Mucosa of stomach (tissue), 1 donor: ENCODE measurements at regions not wholly inside any gene's neighbourhood (a gene's known extent, or its start where the extent isn't known, plus 50 kb on each side); places are given as distances from the start of the nearest gene placed in this dataset.

ENCODE experiments used
- H3K27me3 ChIP-seq: one replicate; pipeline ENCODE4 v1.7.0; 2013; ENCODE audit warnings: mild to moderate bottlenecking, low read length; ENCODE audit not compliant: control insufficient read depth, insufficient read depth
- H3K36me3 ChIP-seq: one replicate; pipeline ENCODE4 v1.7.0; 2013; ENCODE audit warnings: low read length; ENCODE audit not compliant: control insufficient read depth, insufficient read depth
- H3K4me1 ChIP-seq: one replicate; pipeline ENCODE4 v1.7.0; 2013; ENCODE audit warnings: mild to moderate bottlenecking, low read length; ENCODE audit not compliant: control insufficient read depth, insufficient read depth
- H3K4me3 ChIP-seq: one replicate; pipeline ENCODE4 v1.7.0; 2013; ENCODE audit warnings: low read length
- H3K9ac ChIP-seq: one replicate; pipeline ENCODE4 v1.7.0; 2013; ENCODE audit warnings: mild to moderate bottlenecking, low read length, moderate library complexity
- H3K9me3 ChIP-seq: one replicate; pipeline ENCODE4 v1.7.0; 2013; ENCODE audit warnings: mild to moderate bottlenecking, low read length, moderate library complexity; ENCODE audit not compliant: control insufficient read depth
- donor health status: Pancreatic carcinoma.

DNA sequence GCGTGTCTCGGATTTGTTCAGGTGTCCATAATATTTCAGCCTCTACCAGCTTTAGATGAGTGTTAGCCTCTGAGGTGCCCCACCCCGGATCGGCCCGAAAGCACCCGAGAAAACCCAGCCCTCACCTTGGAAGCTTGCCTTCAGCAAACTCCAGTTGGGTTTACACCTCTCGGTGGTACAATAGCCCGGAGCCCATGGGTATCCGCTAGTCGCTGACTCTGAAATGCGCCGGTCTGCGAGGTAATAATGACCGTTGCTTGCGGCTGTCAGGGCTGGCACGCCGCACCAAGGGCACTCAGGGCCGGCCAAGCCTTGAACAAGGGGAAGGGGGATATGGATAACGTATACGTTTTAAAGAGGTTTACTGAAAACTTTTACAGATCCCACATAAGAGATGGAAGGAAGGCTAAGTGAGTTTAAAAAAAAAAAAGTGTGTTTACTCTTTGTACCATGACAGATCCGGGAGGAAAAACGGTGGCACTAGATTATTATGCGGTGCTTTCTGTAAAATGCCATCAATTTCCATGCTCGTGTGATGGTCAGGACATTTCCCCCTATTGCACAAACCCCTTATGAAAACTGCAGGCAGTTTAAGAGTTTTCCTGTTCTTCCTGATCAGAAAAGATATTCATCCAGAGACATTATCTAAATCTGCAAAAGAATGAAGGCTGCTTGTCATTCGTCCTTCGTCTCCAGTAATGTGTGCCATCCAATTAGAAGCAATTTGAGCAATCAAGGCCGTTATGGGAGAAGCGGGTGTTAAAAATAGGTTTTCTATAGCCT is 124.2 kb downstream of the TMEM161B start:
- no peaks in the 10 kb centered on the region for H3K36me3 ChIP-seq
- no peak overlapping the region for H3K4me3 ChIP-seq
- no peak overlapping the region for H3K9ac ChIP-seq
- H3K9me3 ChIP-seq: no peaks in the 10 kb centered on the region
- H3K27me3 ChIP-seq: peaks cover 64% of the 10 kb centered on the region
- H3K4me1 ChIP-seq: peaks cover 25% of the 10 kb centered on the region

DNA sequence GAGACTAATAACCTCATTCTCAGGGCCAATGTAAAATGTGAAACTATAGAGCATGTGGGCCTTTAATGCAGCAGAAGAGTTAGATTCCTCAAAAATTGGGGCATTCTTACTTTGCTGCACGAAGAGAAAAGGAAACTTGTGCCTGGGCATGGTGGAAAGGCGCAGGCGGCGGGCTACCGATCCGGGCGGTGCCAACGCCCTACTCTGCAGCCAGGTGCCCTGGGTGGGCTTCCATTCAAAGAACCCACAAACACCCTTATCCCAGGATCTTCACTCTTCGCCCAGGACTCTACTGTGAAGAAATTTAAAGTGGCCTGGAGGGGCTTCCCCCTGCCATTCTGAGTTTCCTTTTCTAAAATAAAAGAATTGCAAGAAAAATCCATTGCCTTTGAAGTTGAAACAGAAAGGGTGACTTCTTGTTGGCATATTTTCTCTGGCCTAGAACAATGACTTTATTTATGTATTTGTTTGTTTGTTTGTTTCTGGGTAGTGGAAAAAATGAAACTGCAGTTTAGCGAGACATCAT is 124.9 kb downstream of the TMEM161B start:
- H3K9ac ChIP-seq: no peak overlapping the region
- no peaks in the 10 kb centered on the region for H3K9me3 ChIP-seq
- H3K27me3 ChIP-seq: peaks cover 64% of the 10 kb centered on the region
- peaks cover 25% of the 10 kb centered on the region for H3K4me1 ChIP-seq
- H3K36me3 ChIP-seq: no peaks in the 10 kb centered on the region
- no peak overlapping the region for H3K4me3 ChIP-seq

DNA sequence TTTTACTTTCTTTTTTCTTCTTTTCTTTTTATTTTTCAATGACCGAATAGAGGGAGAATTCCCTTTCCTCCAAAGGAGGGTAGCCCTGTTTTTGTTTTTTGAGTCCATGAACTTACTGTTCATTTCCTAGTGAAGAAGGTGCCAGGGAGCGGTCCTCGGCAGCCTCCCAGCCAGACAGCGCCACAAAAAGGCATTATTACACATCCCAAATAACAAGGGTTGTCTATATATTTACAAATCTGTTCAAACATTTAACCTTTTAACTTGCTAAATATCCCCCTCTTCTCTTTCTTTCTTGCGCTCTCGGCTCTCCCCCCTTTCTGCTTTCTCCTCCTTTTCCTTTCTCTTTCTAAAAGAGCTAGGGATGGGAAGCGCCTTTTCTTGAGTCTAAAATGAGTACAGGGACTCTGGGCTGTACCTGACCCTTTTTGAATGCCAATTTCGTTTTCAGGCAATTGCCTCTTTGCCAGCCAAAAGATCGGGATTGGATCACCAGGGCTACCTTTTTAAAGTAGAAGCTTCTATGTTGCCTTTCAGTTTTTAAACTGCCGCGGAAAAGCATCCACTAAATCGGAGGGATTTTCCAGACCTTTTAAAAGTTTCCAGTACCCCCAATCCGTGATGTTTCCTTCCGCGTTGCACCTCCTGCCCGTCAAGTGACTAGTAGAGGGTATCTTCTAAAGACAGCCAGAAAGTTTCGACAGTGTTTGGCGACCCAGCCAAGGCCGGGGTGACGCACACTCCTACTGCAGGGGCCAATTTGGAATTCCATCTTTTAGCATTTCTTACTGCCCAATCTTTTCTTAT is 125.6 kb downstream of the TMEM161B start:
- Histone ChIP-seq H3K4me3 (no peak overlapping the region), H3K4me1 (peaks cover 25% of the 10 kb centered on the region), H3K9me3 (no peaks in the 10 kb centered on the region), H3K27me3 (peaks cover 68% of the 10 kb centered on the region), H3K9ac (peak overlapping the region; percentile 20), H3K36me3 (no peaks in the 10 kb centered on the region)

GRCh38 chr5:88142636-88142885 is 126.1 kb downstream of the TMEM161B start:
- Histone ChIP-seq H3K4me1 (peaks cover 25% of the 10 kb centered on the region), H3K27me3 (peaks cover 71% of the 10 kb centered on the region)

GRCh38 chr5:88140856-88141752 is 127.5 kb downstream of the TMEM161B start:
- peaks cover 25% of the 10 kb centered on the region for H3K4me1 ChIP-seq
- H3K9ac ChIP-seq: no peak overlapping the region
- H3K9me3 ChIP-seq: no peaks in the 10 kb centered on the region
- H3K4me3 ChIP-seq: peak overlapping the region; percentile 1
- H3K36me3 ChIP-seq: no peaks in the 10 kb centered on the region
- H3K27me3 ChIP-seq: peaks cover 70% of the 10 kb centered on the region

More at GRCh38 chr5:88142636-88142885, 126.1 kb downstream of the TMEM161B start:
- Histone ChIP-seq H3K4me3 (no peak overlapping the region), H3K9me3 (no peaks in the 10 kb centered on the region), H3K9ac (no peak overlapping the region), H3K36me3 (no peaks in the 10 kb centered on the region)

DNA sequence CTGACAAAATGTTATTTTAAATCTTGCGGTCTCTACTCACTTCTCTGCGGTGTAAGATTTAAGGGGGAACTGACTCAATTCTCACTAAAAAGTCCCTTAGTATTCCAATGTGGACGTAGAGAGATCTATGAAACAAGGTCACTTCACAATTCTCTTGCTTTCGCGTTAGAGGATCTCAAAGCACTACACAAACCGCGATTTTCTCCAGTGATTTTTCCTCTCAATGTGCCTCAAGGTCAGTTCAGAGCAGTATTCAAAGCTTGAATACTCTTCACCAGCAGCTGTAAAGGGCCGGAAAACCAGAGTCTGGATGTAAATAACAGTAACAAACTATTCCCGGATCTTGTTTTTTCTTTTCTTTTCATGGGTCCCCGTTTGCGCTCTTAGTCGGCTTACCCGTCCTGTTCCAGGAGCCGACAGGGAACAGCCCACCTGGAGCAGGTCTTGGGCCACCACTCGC is 128.2 kb downstream of the TMEM161B start:
- Histone ChIP-seq H3K9ac (no peak overlapping the region), H3K4me1 (peaks cover 18% of the 10 kb centered on the region), H3K4me3 (peak overlapping the region; percentile 1), H3K27me3 (peaks cover 65% of the 10 kb centered on the region), H3K36me3 (no peaks in the 10 kb centered on the region), H3K9me3 (no peaks in the 10 kb centered on the region)

DNA sequence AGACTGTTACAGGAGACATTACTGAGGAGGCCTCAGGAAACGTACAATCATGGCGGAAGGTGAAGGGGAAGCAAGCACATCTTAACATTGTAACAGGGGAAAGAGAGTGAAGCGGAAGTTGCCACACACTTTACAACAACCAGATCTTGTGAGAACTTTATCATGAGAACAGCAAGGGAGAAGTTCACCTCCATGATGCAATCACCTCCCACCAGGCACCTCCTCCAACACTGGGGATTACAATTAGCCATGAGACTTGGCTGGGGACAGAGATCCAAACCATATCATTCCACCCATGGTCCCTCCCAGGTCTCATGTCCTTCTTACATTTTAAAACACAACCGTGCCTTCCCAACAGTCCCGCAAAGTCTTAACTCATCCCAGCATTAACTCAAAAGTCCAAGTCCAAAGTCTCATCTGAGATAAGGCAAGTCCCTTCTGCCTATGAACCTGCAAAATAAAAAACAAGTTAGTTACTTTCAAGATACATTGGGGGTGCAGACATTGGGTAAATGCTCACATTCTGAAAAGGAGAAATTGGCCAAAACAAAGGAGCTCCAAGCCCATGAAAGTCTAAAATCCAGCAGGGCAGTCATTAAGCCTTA is 138.3 kb downstream of the TMEM161B start:
- no peaks in the 10 kb centered on the region for H3K36me3 ChIP-seq
- no peaks in the 10 kb centered on the region for H3K27me3 ChIP-seq
- no peaks in the 10 kb centered on the region for H3K9me3 ChIP-seq
- no peak overlapping the region for H3K9ac ChIP-seq
- H3K4me1 ChIP-seq: no peaks in the 10 kb centered on the region
- no peak overlapping the region for H3K4me3 ChIP-seq

DNA sequence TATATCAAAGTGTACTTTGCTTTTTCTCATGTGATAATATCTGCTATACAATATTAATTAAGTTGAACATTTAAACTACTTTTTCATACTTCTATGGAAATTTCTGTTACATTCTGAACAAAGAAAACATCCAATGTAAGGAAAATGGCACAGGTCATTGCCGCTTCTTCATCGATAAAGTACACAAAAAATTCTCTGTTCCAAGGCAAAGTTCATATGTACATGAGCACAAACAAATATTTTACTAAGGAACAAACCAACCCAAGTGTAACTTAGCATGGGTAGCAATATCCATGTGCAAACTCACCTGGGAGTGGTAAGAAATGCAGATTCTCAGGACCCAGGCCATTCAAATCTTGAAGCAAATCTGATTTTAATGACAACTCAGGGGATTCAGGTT is 139.8 kb downstream of the TMEM161B start:
- no peaks in the 10 kb centered on the region for H3K4me1 ChIP-seq
- H3K36me3 ChIP-seq: no peaks in the 10 kb centered on the region
- H3K9ac ChIP-seq: no peak overlapping the region
- no peak overlapping the region for H3K4me3 ChIP-seq
- no peaks in the 10 kb centered on the region for H3K9me3 ChIP-seq
- no peaks in the 10 kb centered on the region for H3K27me3 ChIP-seq

DNA sequence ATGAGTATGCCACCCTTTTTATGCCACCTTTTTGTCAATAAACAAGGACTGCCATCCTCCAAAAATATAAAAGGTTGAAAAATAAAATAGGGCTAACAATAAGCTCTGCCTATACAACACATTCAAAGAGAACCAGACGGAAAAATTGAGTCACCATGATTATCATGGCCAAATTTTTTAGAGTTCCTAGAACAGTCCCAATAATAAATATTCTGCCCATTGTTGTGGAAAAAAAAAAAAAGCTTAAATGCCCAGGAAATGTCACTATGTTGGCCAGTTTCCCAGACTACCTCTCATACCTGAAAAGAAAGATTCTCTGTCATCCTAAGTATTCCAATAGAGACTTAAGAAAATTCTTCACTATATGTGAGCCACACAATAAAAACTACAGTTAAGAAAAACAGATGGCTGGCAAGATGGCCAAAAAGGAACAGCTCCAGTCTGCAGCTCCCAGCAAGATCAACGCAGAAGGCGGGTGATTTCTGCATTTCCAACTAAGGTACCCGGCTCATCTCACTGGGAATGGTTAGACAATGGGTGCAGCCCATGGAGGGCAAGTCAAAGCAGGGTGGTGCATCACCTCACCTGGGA is 149.0 kb downstream of the TMEM161B start:
- Histone ChIP-seq H3K4me1 (no peaks in the 10 kb centered on the region), H3K9ac (no peak overlapping the region), H3K36me3 (no peaks in the 10 kb centered on the region), H3K4me3 (no peak overlapping the region), H3K9me3 (no peaks in the 10 kb centered on the region), H3K27me3 (no peaks in the 10 kb centered on the region)

DNA sequence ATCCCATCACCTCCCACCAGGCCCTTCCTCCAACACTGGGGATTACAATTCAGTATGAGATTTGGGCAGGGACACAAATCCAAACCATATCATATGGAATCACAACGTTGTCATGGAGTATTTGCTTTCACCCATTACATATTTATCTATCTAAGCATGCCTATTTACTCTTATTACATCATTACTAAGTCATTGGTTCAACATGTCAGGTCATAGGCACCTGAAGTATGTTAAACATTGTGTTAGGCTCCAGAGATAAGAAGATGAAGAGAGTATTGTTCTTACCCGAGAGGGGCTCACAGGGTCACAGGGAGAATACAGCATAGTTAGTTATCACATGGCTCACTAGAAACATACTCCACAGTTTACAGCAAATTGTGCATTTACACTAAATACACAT is 150.5 kb downstream of the TMEM161B start:
- no peak overlapping the region for H3K4me3 ChIP-seq
- H3K9me3 ChIP-seq: no peaks in the 10 kb centered on the region
- H3K27me3 ChIP-seq: no peaks in the 10 kb centered on the region
- no peak overlapping the region for H3K9ac ChIP-seq
- H3K4me1 ChIP-seq: no peaks in the 10 kb centered on the region
- no peaks in the 10 kb centered on the region for H3K36me3 ChIP-seq

DNA sequence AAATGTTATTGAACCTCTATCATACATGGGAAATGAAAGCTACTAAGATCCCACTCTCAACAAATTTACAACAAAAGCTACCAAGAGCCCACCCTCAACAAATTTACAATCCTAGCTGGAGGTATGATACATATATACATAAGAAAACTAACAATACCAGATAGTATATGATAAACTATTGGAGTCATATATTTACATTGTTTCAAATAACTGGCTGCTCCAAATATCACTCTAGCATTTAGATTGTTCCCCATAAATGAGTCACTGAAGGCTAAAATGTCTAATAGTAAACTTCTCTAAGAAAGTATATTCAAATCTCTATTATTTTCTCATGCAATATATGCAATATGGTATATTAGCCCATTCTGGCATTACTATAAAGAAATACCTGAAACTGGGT is 151.1 kb downstream of the TMEM161B start:
- H3K9me3 ChIP-seq: no peaks in the 10 kb centered on the region
- H3K4me1 ChIP-seq: no peaks in the 10 kb centered on the region
- no peaks in the 10 kb centered on the region for H3K27me3 ChIP-seq
- no peak overlapping the region for H3K9ac ChIP-seq
- H3K4me3 ChIP-seq: no peak overlapping the region
- no peaks in the 10 kb centered on the region for H3K36me3 ChIP-seq
